H9 (cell line): ENCODE measurements at regions not wholly inside any gene's neighbourhood (a gene's known extent, or its start where the extent isn't known, plus 50 kb on each side); places are given as distances from the start of the nearest gene placed in this dataset.

ENCODE experiments used
- DNase-seq: peaks from one replicate; pipeline ENCODE4 v3.0.0-alpha.2; 2017
- H2AFZ ChIP-seq: one replicate; pipeline ENCODE4 v1.6.1; 2013; ENCODE audit warnings: mild to moderate bottlenecking, low read length, control low read depth, moderate library complexity
- H2AK5ac ChIP-seq: 2 replicates; pipeline ENCODE4 v1.6.1; 2013; ENCODE audit warnings: low read length, control low read depth, mixed read lengths; ENCODE audit not compliant: insufficient read length
- H2BK120ac ChIP-seq: one replicate; pipeline ENCODE4 v1.6.1; 2013; ENCODE audit warnings: low read depth, mild to moderate bottlenecking, low read length, control low read depth, inconsistent platforms; ENCODE audit not compliant: poor library complexity, severe bottlenecking
- H2BK12ac ChIP-seq: 2 replicates; pipeline ENCODE4 v1.6.1; 2013; ENCODE audit warnings: low read length, control low read depth, mixed read lengths, low read depth; ENCODE audit not compliant: insufficient read length
- H2BK15ac ChIP-seq: 2 replicates; pipeline ENCODE4 v1.6.1; 2013; ENCODE audit warnings: low read depth, low read length, control low read depth
- H2BK20ac ChIP-seq: one replicate; pipeline ENCODE4 v1.6.1; 2013; ENCODE audit warnings: low read depth, mild to moderate bottlenecking, low read length, control low read depth, inconsistent platforms; ENCODE audit not compliant: poor library complexity, severe bottlenecking
- H2BK5ac ChIP-seq: 2 replicates; pipeline ENCODE4 v1.6.1; 2013; ENCODE audit warnings: low read length, control low read depth, mixed read lengths; ENCODE audit not compliant: insufficient read length
- H3K14ac ChIP-seq: 2 replicates; pipeline ENCODE4 v1.6.1; 2013; ENCODE audit warnings: low read length, control low read depth; ENCODE audit not compliant: insufficient read depth
- H3K18ac ChIP-seq: 2 replicates; pipeline ENCODE4 v1.6.1; 2013; ENCODE audit warnings: low read depth, mild to moderate bottlenecking, mixed read lengths, low read length, control low read depth; ENCODE audit not compliant: insufficient read length
- H3K23ac ChIP-seq: 2 replicates; pipeline ENCODE4 v1.6.1; 2013; ENCODE audit warnings: low read length, control low read depth, mixed read lengths, low read depth; ENCODE audit not compliant: insufficient read length
- H3K23me2 ChIP-seq: 2 replicates; pipeline ENCODE4 v1.6.1; 2013; ENCODE audit warnings: low read depth, mild to moderate bottlenecking, mixed read lengths, low read length, control low read depth; ENCODE audit not compliant: insufficient read length, poor library complexity, severe bottlenecking
- H3K27ac ChIP-seq: 2 replicates; pipeline ENCODE4 v1.5.1; 2013; ENCODE audit warnings: low read length, control low read depth, mixed read lengths, low read depth; ENCODE audit not compliant: insufficient read length
- H3K27me3 ChIP-seq: 2 replicates; pipeline ENCODE4 v1.6.1; 2013; ENCODE audit warnings: low read length, control low read depth, inconsistent platforms; ENCODE audit not compliant: insufficient read depth
- H3K4ac ChIP-seq: 2 replicates; pipeline ENCODE4 v1.6.1; 2013; ENCODE audit warnings: low read depth, mild to moderate bottlenecking, control low read depth, inconsistent platforms, low read length, moderate library complexity
- H3K4me1 ChIP-seq: 2 replicates; pipeline ENCODE4 v1.6.1; 2013; ENCODE audit warnings: low read length, control low read depth, inconsistent platforms; ENCODE audit not compliant: insufficient read depth
- H3K4me2 ChIP-seq: 2 replicates; pipeline ENCODE4 v1.6.1; 2013; ENCODE audit warnings: low read length, control low read depth, mixed read lengths; ENCODE audit not compliant: insufficient read length, insufficient read depth
- H3K56ac ChIP-seq: 2 replicates; pipeline ENCODE4 v1.6.1; 2013; ENCODE audit warnings: low read depth, mild to moderate bottlenecking, mixed read lengths, low read length, control low read depth; ENCODE audit not compliant: insufficient read length
- H3K79me1 ChIP-seq: 2 replicates; pipeline ENCODE4 v1.6.1; 2013; ENCODE audit warnings: low read depth, mild to moderate bottlenecking, moderate library complexity, low read length, control low read depth, inconsistent platforms; ENCODE audit not compliant: insufficient read depth, poor library complexity, severe bottlenecking
- H3K79me2 ChIP-seq: 2 replicates; pipeline ENCODE4 v1.6.1; 2013; ENCODE audit warnings: low read length, control low read depth, inconsistent platforms; ENCODE audit not compliant: insufficient read depth
- H3K9ac ChIP-seq: 2 replicates; pipeline ENCODE4 v1.6.1; 2013; ENCODE audit warnings: low read length, control low read depth, mixed read lengths; ENCODE audit not compliant: insufficient read length; ENCODE audit errors: extremely low read depth
- H3K9me3 ChIP-seq: one replicate; pipeline ENCODE4 v1.6.1; 2013; ENCODE audit warnings: low read depth, low read length, inconsistent platforms; ENCODE audit not compliant: control insufficient read depth
- H3T11ph ChIP-seq: one replicate; pipeline ENCODE4 v1.6.1; 2013; ENCODE audit warnings: mild to moderate bottlenecking, low read length, control low read depth, inconsistent platforms
- H4K20me1 ChIP-seq: one replicate; pipeline ENCODE4 v1.6.1; 2013; ENCODE audit not compliant: control insufficient read depth, insufficient read length, insufficient read depth
- H4K5ac ChIP-seq: 2 replicates; pipeline ENCODE4 v1.6.1; 2013; ENCODE audit warnings: low read depth, mild to moderate bottlenecking, mixed read lengths, low read length, control low read depth; ENCODE audit not compliant: insufficient read length
- H4K8ac ChIP-seq: replicated peaks from 2 replicates; pipeline ENCODE4 v1.6.1; 2013; ENCODE audit warnings: low read length, control low read depth, mixed read lengths, low read depth; ENCODE audit not compliant: insufficient read length
- H4K91ac ChIP-seq: 2 replicates; pipeline ENCODE4 v1.6.1; 2013; ENCODE audit warnings: low read depth, mild to moderate bottlenecking, moderate library complexity, mixed read lengths, low read length, control low read depth; ENCODE audit not compliant: insufficient read length
- H3K27ac Mint-ChIP-seq, 3 experiments: 2 replicates in 2 of 3; 3 replicates in 1 of 3; pipeline ENCODE4 v1.8.0; 2020 to 2021; ENCODE audit warnings: mixed read lengths in 3 of 3, mild to moderate bottlenecking in 1 of 3, moderate library complexity in 1 of 3
- H3K27me3 Mint-ChIP-seq: 2 replicates; pipeline ENCODE4 v1.8.0; 2021; ENCODE audit warnings: low read depth, mild to moderate bottlenecking, moderate library complexity, mixed read lengths
- H3K36me3 Mint-ChIP-seq, 3 experiments: 2 replicates in 2 of 3; 3 replicates in 1 of 3; pipeline ENCODE4 v1.8.0; 2020 to 2021; ENCODE audit warnings: low read depth in 3 of 3, mixed read lengths in 3 of 3; ENCODE audit not compliant: insufficient read depth in 1 of 3
- H3K4me1 Mint-ChIP-seq, 2 experiments: 2 replicates each; pipeline ENCODE4 v1.8.0; 2020; ENCODE audit warnings: mixed read lengths in 2 of 2
- H3K4me3 Mint-ChIP-seq, 2 experiments: 2 replicates in 1 of 2; 3 replicates in 1 of 2; pipeline ENCODE4 v1.8.0; 2020 to 2021; ENCODE audit warnings: mild to moderate bottlenecking in 2 of 2, mixed read lengths in 2 of 2, moderate library complexity in 1 of 2
- H3K9me3 Mint-ChIP-seq, 2 experiments: 2 replicates in 1 of 2; 3 replicates in 1 of 2; pipeline ENCODE4 v1.8.0; 2020; ENCODE audit warnings: mild to moderate bottlenecking in 2 of 2, mixed read lengths in 2 of 2, moderate library complexity in 1 of 2
- CTCF ChIP-seq: fragments of 200-600 bp; sonication (generic); conservative IDR thresholded peaks from 3 replicates; pipeline ENCODE4 v1.8.0; 2021; ENCODE audit warnings: antibody characterized with exemption, mild to moderate bottlenecking
- WGBS: extraction: QIAGEN DNeasy Blood & Tissue Kit; methylation state at CpG from one replicate; pipeline ENCODE4 v1.1.7; 2013; ENCODE audit warnings: missing lambda C conversion rate, low lambda C conversion rate, mixed read lengths; ENCODE audit not compliant: insufficient read length; ENCODE audit errors: extremely low coverage; 5-methylcytosine and 5-hydroxymethylcytosine counted together

GRCh38 chr5:93072831-93073459 lies 508.1 kb downstream of the NR2F1-AS1 start:
- Histone ChIP-seq H3K4me2 (no peak overlapping the region), H3K14ac (no peak overlapping the region), H2BK12ac (no peak overlapping the region), H3K23ac (no peak overlapping the region), H3K79me1 (no peaks in the 10 kb centered on the region), H3K18ac (no peak overlapping the region), H3K4ac (no peak overlapping the region), H3K9me3 (no peaks in the 10 kb centered on the region), H2BK20ac (no peak overlapping the region), H3K56ac (no peak overlapping the region), H4K5ac (no peak overlapping the region), H3K9ac (no peak overlapping the region), H2AK5ac (no peak overlapping the region), H3K23me2 (no peaks in the 10 kb centered on the region), H2BK120ac (no peak overlapping the region), H3T11ph (no peak overlapping the region), H2BK5ac (no peak overlapping the region), H2BK15ac (no peak overlapping the region), H3K27ac (no peak overlapping the region), H4K20me1 (no peaks in the 10 kb centered on the region), H3K79me2 (no peaks in the 10 kb centered on the region), H4K91ac (no peak overlapping the region), H3K4me1 (no peaks in the 10 kb centered on the region), H4K8ac (no peak overlapping the region), H2AFZ (no peak overlapping the region), H3K27me3 (no peaks in the 10 kb centered on the region)
- Mint-ChIP-seq H3K27ac (no peak overlapping the region), H3K36me3 (no peaks in the 10 kb centered on the region), H3K9me3 (no peaks in the 10 kb centered on the region), H3K27me3 (no peaks in the 10 kb centered on the region), H3K4me1 (peaks cover 0 to 3% of the 10 kb centered on the region in 2 experiments; a peak in 1 of 4 replicates), H3K4me3 (no peak overlapping the region)
- TF ChIP-seq CTCF = no peak
- DNase-seq = no peak
- WGBS = 100% methylated on average over 1 of the region's 3 CpGs
